ENCODE measurements at regions not wholly inside any gene's neighbourhood (a gene's known extent, or its start where the extent isn't known, plus 50 kb on each side); places are given as distances from the start of the nearest gene placed in this dataset.
"Not testable (repeated sequence)": the region's sequence is repeated elsewhere in the genome, so short reads cannot be mapped to it uniquely, and the experiment has no call there.

DNA sequence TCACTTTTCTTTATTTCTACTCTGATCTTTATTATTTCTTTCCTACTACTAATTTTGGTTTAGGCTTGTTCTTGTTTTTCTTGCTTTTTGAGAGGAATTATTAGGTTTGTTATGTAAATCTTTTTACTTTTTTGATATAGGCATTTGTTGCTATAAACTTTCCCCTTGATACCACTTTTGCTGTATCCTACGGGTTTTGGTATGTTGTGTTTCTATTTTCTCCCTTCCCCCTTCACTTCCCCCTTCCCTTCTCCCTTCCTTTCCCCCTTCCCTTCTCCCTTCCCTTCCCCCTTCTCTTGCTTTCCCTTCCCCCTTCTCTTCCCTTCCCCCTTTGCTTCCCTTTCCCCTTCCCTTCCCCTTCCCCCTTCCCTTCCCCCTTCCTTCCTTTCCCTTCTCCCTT is 529.6 kb downstream of the RAB38 start:
- TF ChIP-seq, protein P1, sequence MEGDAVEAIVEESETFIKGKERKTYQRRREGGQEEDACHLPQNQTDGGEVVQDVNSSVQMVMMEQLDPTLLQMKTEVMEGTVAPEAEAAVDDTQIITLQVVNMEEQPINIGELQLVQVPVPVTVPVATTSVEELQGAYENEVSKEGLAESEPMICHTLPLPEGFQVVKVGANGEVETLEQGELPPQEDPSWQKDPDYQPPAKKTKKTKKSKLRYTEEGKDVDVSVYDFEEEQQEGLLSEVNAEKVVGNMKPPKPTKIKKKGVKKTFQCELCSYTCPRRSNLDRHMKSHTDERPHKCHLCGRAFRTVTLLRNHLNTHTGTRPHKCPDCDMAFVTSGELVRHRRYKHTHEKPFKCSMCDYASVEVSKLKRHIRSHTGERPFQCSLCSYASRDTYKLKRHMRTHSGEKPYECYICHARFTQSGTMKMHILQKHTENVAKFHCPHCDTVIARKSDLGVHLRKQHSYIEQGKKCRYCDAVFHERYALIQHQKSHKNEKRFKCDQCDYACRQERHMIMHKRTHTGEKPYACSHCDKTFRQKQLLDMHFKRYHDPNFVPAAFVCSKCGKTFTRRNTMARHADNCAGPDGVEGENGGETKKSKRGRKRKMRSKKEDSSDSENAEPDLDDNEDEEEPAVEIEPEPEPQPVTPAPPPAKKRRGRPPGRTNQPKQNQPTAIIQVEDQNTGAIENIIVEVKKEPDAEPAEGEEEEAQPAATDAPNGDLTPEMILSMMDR (conservative IDR thresholded peaks at IDR 0.05; ENCODE audit: low read depth, low read length): no peak
- no peak for DNase-seq (ENCODE audit: low read depth)
- no peak overlapping the region for H3K4me3 ChIP-seq (ENCODE audit: low read length)

DNA sequence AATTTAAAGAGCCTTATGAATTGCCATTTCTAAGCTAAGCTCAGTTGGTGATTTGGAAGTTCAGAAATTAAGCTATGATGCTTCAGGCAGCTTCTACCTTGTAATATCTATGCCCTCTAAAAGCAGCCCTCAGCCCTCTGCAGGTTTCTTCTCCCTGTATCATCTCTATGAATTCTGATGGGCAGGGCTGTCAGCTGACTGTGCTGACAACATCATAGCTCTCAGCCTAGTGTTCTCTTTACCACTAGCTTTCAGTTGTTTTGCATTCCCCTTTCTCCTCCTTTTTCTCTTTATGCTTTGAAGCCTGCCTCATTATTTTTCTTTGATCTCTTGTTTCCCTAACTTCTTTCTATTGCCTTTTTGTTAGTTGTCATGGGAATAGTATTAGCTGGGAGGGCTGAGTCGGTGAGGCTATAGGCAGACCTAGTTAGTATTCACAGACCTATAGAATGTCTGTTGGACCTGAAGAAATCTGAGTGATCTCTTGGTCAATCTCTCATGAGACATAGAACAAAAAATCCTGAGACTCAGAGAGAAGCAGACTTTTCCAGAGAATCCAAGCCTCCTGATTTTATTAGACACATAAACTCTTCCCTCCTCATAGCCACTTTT is 535.4 kb downstream of the RAB38 start:
- DNase-seq (ENCODE audit: low read depth): no peak
- no peak overlapping the region for H3K4me3 ChIP-seq (ENCODE audit: low read length)
- TF ChIP-seq, protein P1 (conservative IDR thresholded peaks at IDR 0.05; ENCODE audit: low read depth, low read length): no peak

DNA sequence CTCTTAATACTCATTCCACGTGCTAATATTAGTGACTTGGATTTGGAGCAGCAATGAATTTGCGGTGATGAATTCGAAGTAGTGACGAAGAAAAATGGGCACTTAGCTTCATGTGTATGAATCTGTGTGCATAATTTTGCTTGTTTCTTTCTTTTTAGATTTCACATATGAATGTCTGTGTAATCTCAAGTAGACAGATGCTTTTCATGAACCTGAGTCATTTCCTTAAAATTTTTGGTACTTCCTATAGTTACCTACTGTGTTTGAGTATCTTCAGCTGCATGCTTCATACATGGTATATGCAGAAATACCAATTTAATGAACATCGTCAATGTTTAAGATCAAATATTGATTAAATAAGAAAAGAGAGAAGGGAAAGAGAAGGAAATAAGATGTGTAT is 540.2 kb downstream of the RAB38 start:
- no peak overlapping the region for H3K4me3 ChIP-seq (ENCODE audit: low read length)
- TF ChIP-seq, protein P1 (conservative IDR thresholded peaks at IDR 0.05; ENCODE audit: low read depth, low read length): no peak

DNA sequence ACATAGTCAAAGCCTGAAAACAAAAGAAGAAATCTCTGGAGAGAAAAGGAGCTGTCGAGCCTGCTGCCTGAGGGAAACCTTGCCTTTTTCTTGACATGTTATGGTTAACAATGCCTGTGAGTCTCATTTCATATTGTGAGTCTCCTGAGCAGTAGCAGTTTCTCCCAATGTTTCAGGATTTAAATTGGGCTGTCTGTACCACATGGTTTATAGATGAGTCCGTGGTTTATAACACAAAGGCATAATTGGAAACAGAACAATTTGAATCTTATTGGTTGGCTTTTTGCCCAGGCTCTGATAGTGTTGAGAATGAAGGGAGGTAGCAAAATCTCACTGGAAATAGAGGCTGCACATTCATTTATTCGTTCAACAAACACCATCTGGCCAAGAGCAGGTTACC is 540.9 kb downstream of the RAB38 start:
- H3K4me3 ChIP-seq (ENCODE audit: low read length): no peak overlapping the region
- TF ChIP-seq, protein P1 (conservative IDR thresholded peaks at IDR 0.05; ENCODE audit: low read depth, low read length): no peak
- no peak for DNase-seq (ENCODE audit: low read depth)

More for the DNA sequence above, 540.2 kb downstream of the RAB38 start:
- no peak for DNase-seq (ENCODE audit: low read depth)

DNA sequence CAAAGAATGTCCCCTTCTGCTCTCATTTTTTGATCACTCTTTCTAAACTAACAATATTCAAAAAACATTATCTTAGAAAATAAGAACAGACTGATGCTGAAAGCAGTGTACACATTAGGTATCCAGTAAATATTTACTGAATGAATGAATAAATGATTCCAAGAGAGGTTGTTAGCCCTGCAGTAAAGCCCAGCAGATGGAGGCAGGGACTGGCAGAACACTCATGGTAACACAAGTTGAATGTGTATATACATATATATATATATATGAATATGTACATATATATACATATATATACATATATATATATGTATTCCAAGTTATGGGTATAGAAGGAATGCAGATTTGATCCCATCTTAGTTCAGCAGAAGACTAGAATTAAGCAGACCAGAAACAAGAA is 546.3 kb downstream of the RAB38 start:
- no peak overlapping the region for H3K4me3 ChIP-seq (ENCODE audit: low read length)
- TF ChIP-seq, protein P1 (conservative IDR thresholded peaks at IDR 0.05; ENCODE audit: low read depth, low read length): no peak
- DNase-seq (ENCODE audit: low read depth): no peak

DNA sequence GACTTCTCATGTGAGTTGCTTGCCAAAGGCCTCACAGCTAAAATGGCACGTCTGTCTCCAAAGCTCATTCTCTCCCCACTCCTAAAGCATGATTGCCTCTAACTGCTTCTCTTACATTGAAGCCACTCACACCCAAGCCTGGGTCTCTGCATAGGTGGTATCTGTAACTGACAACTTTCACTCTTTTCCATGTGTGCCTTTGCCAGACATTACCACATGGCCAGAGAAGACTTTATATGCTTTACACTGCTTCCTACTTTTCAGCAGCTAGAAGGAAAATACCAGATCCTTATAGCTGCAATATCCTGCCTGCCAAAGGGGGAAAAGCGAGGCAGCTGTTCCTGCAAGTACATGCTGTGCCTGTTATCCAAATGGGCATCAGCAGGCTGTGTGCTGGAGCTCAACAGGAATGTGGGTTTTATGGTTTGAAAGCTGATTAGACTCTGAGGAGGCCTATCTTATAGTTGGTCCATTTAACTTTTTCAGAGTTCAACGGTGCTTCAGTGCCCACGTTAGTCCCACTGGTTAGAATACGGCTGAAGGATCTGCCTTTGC is 547.1 kb downstream of the RAB38 start:
- peak; percentile 11 for DNase-seq (ENCODE audit: low read depth)
- H3K4me3 ChIP-seq (ENCODE audit: low read length): no peak overlapping the region
- TF ChIP-seq, protein P1 (conservative IDR thresholded peaks at IDR 0.05; ENCODE audit: low read depth, low read length): peak; percentile 3

DNA sequence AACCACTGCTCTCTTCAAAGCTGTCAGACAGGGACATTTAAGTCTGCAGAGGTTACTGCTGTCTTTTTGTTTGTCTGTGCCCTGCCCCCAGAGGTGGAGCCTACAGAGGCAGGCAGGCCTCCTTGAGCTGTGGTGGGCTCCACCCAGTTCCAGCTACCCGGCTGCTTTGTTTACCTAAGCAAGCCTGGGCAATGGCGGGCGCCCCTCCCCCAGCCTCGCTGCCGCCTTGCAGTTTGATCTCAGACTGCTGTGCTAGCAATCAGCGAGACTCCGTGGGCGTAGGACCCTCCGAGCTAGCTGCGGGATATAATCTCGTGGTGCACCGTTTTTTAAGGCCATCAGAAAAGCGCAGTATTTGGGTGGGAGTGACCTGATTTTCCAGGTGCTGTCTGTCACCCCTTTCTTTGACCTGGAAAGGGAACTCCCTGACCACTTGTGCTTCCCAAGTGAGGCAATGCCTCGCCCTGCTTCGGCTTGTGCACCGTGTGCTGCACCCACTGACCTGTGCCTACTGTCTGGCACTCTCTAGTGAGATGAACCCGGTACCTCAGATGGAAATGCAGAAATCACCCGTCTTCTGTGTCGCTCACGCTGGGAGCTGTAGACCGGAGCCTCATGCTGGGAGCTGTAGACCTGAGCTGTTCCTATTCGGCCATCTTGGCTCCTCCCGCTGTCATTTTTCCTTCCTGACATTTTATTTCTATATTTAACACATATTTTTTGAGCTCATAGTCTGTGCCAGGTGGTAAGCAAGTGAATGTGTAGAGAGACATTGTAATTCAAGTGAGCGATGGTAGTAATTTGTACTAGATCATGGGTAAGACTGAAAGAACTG is 551.5 kb downstream of the RAB38 start:
- not testable (repeated sequence) for DNase-seq (ENCODE audit: low read depth); H3K4me3 ChIP-seq (ENCODE audit: low read length)
